Memory B cell (primary cell): ENCODE measurements at regions not wholly inside any gene's neighbourhood (a gene's known extent, or its start where the extent isn't known, plus 50 kb on each side); places are given as distances from the start of the nearest gene placed in this dataset.

Experiments used
- ATAC-seq: fragments of 150-1000 bp; cut with Tn5 transposase; 2 replicates; pipeline ENCODE4 v1.10.0; 2021; ENCODE audit warnings: low read depth, mild to moderate bottlenecking, moderate library complexity
- DNase-seq, 2 donors: peaks; one replicate each; pipeline ENCODE4 v3.0.0; 2022; ENCODE audit warnings: low spot score in 2 of 2
- H3K27ac Mint-ChIP-seq: one replicate; pipeline ENCODE4 v1.8.0; 2022; ENCODE audit warnings: mild to moderate bottlenecking, moderate library complexity, mixed read lengths
- H3K27me3 Mint-ChIP-seq: one replicate; pipeline ENCODE4 v1.8.0; 2022; ENCODE audit warnings: mixed read lengths
- H3K36me3 Mint-ChIP-seq: one replicate; pipeline ENCODE4 v1.8.0; 2022; ENCODE audit warnings: mild to moderate bottlenecking, mixed read lengths
- H3K4me1 Mint-ChIP-seq: one replicate; pipeline ENCODE4 v1.8.0; 2022; ENCODE audit warnings: mixed read lengths
- H3K4me3 Mint-ChIP-seq: one replicate; pipeline ENCODE4 v1.8.0; 2022; ENCODE audit warnings: mild to moderate bottlenecking, moderate library complexity, mixed read lengths
- H3K9me3 Mint-ChIP-seq: one replicate; pipeline ENCODE4 v1.8.0; 2022; ENCODE audit warnings: mixed read lengths

GRCh38 chr15:81856634-81857026 lies 189.2 kb downstream of the MEX3B start:
- Mint-ChIP-seq H3K36me3 (no peaks in the 10 kb centered on the region), H3K4me3 (no peak overlapping the region), H3K4me1 (no peaks in the 10 kb centered on the region), H3K27me3 (no peaks in the 10 kb centered on the region), H3K9me3 (no peaks in the 10 kb centered on the region), H3K27ac (no peak overlapping the region)
- ATAC-seq (no peak), DNase-seq (no peak)

GRCh38 chr15:81856001-81856633 lies 189.7 kb downstream of the MEX3B start:
- Mint-ChIP-seq H3K9me3 (no peaks in the 10 kb centered on the region), H3K27ac (no peak overlapping the region), H3K27me3 (no peaks in the 10 kb centered on the region), H3K4me1 (no peaks in the 10 kb centered on the region), H3K36me3 (no peaks in the 10 kb centered on the region), H3K4me3 (no peak overlapping the region)
- ATAC-seq (no peak), DNase-seq (no peak)

GRCh38 chr15:81853150-81853748 lies 192.6 kb downstream of the MEX3B start:
- no peaks in the 10 kb centered on the region for H3K9me3 Mint-ChIP-seq
- H3K27ac Mint-ChIP-seq: no peak overlapping the region
- ATAC-seq (no peak), DNase-seq (no peak)
- H3K36me3 Mint-ChIP-seq: no peaks in the 10 kb centered on the region
- no peak overlapping the region for H3K4me3 Mint-ChIP-seq
- no peaks in the 10 kb centered on the region for H3K4me1 Mint-ChIP-seq
- peaks cover 3% of the 10 kb centered on the region for H3K27me3 Mint-ChIP-seq

DNA sequence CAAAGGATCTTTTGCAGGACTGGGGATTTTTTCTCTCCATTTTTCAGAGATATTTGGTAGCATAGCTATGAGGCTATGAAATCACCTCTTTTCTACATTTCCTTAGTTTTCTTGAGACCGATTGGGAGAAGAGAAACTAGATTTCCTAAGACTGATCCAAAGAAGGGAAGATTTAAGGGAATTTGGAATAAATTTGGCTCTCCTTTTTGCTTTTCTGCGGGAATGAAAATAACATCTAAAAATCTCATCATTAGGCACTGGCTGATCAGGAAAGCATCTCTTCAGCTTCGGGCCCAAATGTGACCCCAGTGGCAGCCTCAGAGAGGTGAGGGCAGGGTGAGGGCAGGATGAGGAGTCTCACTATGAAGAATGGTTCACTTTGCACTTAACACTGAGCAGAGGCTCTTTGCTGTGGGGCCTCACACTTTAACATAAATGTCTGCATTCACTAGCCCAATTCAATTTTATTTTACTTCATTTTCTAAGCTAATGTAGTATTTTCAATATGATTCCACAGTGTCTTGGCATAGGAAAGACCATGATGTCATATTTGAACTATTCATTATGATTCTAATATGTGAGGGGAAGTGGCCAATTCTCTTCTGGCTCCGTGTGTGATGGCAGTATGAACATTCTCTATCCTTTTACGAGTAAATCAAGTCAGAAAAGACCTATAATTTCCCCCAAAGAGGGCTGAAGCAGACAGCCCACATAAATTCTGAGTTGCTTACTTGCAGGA lies 193.2 kb downstream of the MEX3B start:
- Mint-ChIP-seq H3K27me3 (peaks cover 3% of the 10 kb centered on the region), H3K9me3 (no peaks in the 10 kb centered on the region), H3K36me3 (no peaks in the 10 kb centered on the region), H3K4me1 (no peaks in the 10 kb centered on the region), H3K4me3 (no peak overlapping the region), H3K27ac (no peak overlapping the region)
- ATAC-seq: no peak
- no peak for DNase-seq

GRCh38 chr15:81851757-81852156 lies 194.1 kb downstream of the MEX3B start:
- no peak overlapping the region for H3K4me3 Mint-ChIP-seq
- DNase-seq (no peak), ATAC-seq (no peak)
- no peaks in the 10 kb centered on the region for H3K36me3 Mint-ChIP-seq
- no peaks in the 10 kb centered on the region for H3K4me1 Mint-ChIP-seq
- no peak overlapping the region for H3K27ac Mint-ChIP-seq
- H3K9me3 Mint-ChIP-seq: no peaks in the 10 kb centered on the region
- H3K27me3 Mint-ChIP-seq: peaks cover 3% of the 10 kb centered on the region

GRCh38 chr15:81851325-81851724 lies 194.5 kb downstream of the MEX3B start:
- DNase-seq (no peak), ATAC-seq (no peak)
- peaks cover 3% of the 10 kb centered on the region for H3K27me3 Mint-ChIP-seq
- no peaks in the 10 kb centered on the region for H3K36me3 Mint-ChIP-seq
- H3K27ac Mint-ChIP-seq: no peak overlapping the region
- no peaks in the 10 kb centered on the region for H3K9me3 Mint-ChIP-seq
- no peaks in the 10 kb centered on the region for H3K4me1 Mint-ChIP-seq
- H3K4me3 Mint-ChIP-seq: no peak overlapping the region

DNA sequence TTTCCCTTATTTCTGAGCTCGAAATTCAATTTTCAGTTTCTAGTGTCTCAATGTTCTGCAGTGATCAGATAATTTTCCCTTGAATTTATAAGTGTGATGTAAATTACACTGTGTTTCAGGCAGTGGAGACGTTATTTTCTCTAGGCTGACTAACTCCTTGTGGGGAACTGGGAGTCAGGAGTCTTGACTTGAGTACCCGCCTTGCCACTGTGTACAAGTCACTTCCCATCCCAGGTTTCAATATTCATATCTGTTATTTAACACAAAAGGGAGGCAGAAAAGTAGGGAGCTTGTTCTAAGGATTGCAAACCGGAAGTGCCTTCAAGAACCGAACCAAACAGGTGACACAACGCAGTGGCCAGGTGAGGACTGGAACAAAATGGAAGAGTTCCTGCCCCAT lies 196.5 kb downstream of the MEX3B start:
- peaks cover 9% of the 10 kb centered on the region for H3K27me3 Mint-ChIP-seq
- no peak overlapping the region for H3K27ac Mint-ChIP-seq

GRCh38 chr15:81848701-81849100 lies 197.1 kb downstream of the MEX3B start:
- H3K9me3 Mint-ChIP-seq: no peaks in the 10 kb centered on the region
- H3K4me1 Mint-ChIP-seq: peaks cover 3% of the 10 kb centered on the region
- H3K27me3 Mint-ChIP-seq: peaks cover 9% of the 10 kb centered on the region
- ATAC-seq (no peak), DNase-seq (no peak)
- H3K4me3 Mint-ChIP-seq: no peak overlapping the region
- no peaks in the 10 kb centered on the region for H3K36me3 Mint-ChIP-seq
- no peak overlapping the region for H3K27ac Mint-ChIP-seq

More for the DNA sequence above, 196.5 kb downstream of the MEX3B start:
- no peaks in the 10 kb centered on the region for H3K36me3 Mint-ChIP-seq
- peaks cover 3% of the 10 kb centered on the region for H3K4me1 Mint-ChIP-seq
- DNase-seq: no peak
- no peaks in the 10 kb centered on the region for H3K9me3 Mint-ChIP-seq
- no peak overlapping the region for H3K4me3 Mint-ChIP-seq
- no peak for ATAC-seq

GRCh38 chr15:81843757-81844407 lies 201.9 kb downstream of the MEX3B start:
- no peaks in the 10 kb centered on the region for H3K9me3 Mint-ChIP-seq
- H3K27me3 Mint-ChIP-seq: peaks cover 6% of the 10 kb centered on the region
- peaks cover 3% of the 10 kb centered on the region for H3K4me1 Mint-ChIP-seq
- no peak overlapping the region for H3K4me3 Mint-ChIP-seq
- DNase-seq (no peak), ATAC-seq (no peak)
- H3K27ac Mint-ChIP-seq: no peak overlapping the region
- no peaks in the 10 kb centered on the region for H3K36me3 Mint-ChIP-seq

GRCh38 chr15:81843226-81843625 lies 202.6 kb downstream of the MEX3B start:
- DNase-seq (no peak), ATAC-seq (peak; percentile 29)
- peaks cover 6% of the 10 kb centered on the region for H3K27me3 Mint-ChIP-seq
- H3K4me3 Mint-ChIP-seq: no peak overlapping the region
- H3K4me1 Mint-ChIP-seq: peaks cover 3% of the 10 kb centered on the region
- H3K9me3 Mint-ChIP-seq: no peaks in the 10 kb centered on the region
- H3K36me3 Mint-ChIP-seq: no peaks in the 10 kb centered on the region
- H3K27ac Mint-ChIP-seq: no peak overlapping the region

DNA sequence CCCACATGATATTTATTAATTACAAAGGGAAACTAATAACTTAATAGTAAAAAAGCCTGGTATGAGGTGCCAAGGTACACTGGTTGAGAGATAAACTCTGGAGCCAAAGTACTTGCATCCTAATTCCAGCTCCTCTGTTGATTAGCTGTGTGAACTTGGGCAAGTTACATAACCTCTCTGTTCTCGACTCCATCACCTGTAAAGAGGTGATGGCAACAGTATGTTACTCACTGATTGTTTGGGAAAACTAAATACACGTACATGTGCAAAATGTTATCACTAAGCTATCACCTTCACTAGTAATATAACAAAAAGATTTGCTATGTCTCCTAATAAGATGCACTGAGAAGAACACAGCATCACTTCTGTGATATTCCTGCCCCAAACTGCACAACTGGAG lies 206.4 kb downstream of the MEX3B start:
- Mint-ChIP-seq H3K4me1 (no peaks in the 10 kb centered on the region), H3K27me3 (no peaks in the 10 kb centered on the region), H3K36me3 (no peaks in the 10 kb centered on the region), H3K4me3 (no peak overlapping the region), H3K9me3 (no peaks in the 10 kb centered on the region), H3K27ac (no peak overlapping the region)
- ATAC-seq (no peak), DNase-seq (no peak)

- H3K4me1 Mint-ChIP-seq: no peaks in the 10 kb centered on the region
- peaks cover 3% of the 10 kb centered on the region for H3K9me3 Mint-ChIP-seq
- no peaks in the 10 kb centered on the region for H3K36me3 Mint-ChIP-seq
- no peaks in the 10 kb centered on the region for H3K27me3 Mint-ChIP-seq
- ATAC-seq (no peak), DNase-seq (no peak)
- no peak overlapping the region for H3K4me3 Mint-ChIP-seq
- H3K27ac Mint-ChIP-seq: no peak overlapping the region
Measured at GRCh38 chr15:81835731-81836130, 210.1 kb downstream of the MEX3B start.

DNA sequence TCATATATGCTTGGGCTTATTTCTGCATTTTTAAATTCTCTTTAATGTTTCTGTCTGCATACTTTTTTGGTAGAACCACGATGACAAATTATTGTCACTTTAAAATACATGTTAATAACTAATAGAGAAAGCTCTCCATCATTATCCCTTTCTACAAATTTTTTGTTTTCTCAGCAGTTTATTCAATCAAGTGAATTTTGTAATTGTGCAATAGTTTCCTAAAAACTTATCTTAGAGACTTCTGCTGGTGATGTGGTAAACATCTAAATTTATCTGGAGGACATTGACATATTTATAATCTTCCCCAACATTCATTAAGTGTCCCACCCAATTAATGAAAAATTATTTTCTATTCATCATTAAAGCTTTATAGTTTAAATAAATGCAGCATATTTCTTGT lies 215.3 kb downstream of the MEX3B start:
- peaks cover 3% of the 10 kb centered on the region for H3K27me3 Mint-ChIP-seq
- H3K36me3 Mint-ChIP-seq: no peaks in the 10 kb centered on the region
- no peak for ATAC-seq
- H3K27ac Mint-ChIP-seq: no peak overlapping the region
- H3K9me3 Mint-ChIP-seq: peaks cover 5% of the 10 kb centered on the region
- DNase-seq: no peak
- H3K4me3 Mint-ChIP-seq: no peak overlapping the region
- H3K4me1 Mint-ChIP-seq: peaks cover under 1% of the 10 kb centered on the region

- DNase-seq: no peak
- no peak overlapping the region for H3K27ac Mint-ChIP-seq
- H3K9me3 Mint-ChIP-seq: peaks cover 5% of the 10 kb centered on the region
- peaks cover 5% of the 10 kb centered on the region for H3K27me3 Mint-ChIP-seq
- H3K4me1 Mint-ChIP-seq: peaks cover 7% of the 10 kb centered on the region
- ATAC-seq: no peak
- H3K4me3 Mint-ChIP-seq: no peak overlapping the region
- H3K36me3 Mint-ChIP-seq: no peaks in the 10 kb centered on the region
Measured at GRCh38 chr15:81829918-81830317, 215.9 kb downstream of the MEX3B start.
